PFSK-1 (cell line): ENCODE measurements at regions not wholly inside any gene's neighbourhood (a gene's known extent, or its start where the extent isn't known, plus 50 kb on each side); places are given as distances from the start of the nearest gene placed in this dataset.
A peak's percentile ranks its signal among the peaks of the same experiment; 100 is the strongest.

Experiments used
- FOXP2 ChIP-seq: optimal IDR thresholded peaks from 2 replicates; pipeline ENCODE3; 2011; ENCODE audit warnings: borderline replicate concordance, control low read depth, inconsistent platforms; ENCODE audit not compliant: insufficient read depth; ENCODE audit errors: extremely low read length, extremely low read depth
- POLR2AphosphoS5 ChIP-seq: IDR thresholded peaks from 2 replicates; pipeline ENCODE4 v1.6.1; 2012; ENCODE audit warnings: low read depth, mild to moderate bottlenecking, control low read depth, low read length, moderate library complexity
- REST ChIP-seq, 2 experiments: IDR thresholded peaks; 2 replicates each; pipeline versions ENCODE4 v1.6.1 to v1.8.0; 2011 to 2012; ENCODE audit warnings: low read depth in 2 of 2, low read length in 2 of 2, control low read depth in 1 of 2, inconsistent platforms in 1 of 2, mild to moderate bottlenecking in 1 of 2, moderate library complexity in 1 of 2; ENCODE audit not compliant: insufficient read depth in 1 of 2
- SIN3A ChIP-seq: IDR thresholded peaks from 2 replicates; pipeline ENCODE4 v1.6.1; 2012; ENCODE audit warnings: mild to moderate bottlenecking, low read length, moderate library complexity, borderline replicate concordance; ENCODE audit not compliant: insufficient read depth
- TAF1 ChIP-seq: IDR thresholded peaks from 2 replicates; pipeline ENCODE4 v1.6.1; 2012; ENCODE audit warnings: low read length, control low read depth, borderline replicate concordance; ENCODE audit not compliant: insufficient read depth

DNA sequence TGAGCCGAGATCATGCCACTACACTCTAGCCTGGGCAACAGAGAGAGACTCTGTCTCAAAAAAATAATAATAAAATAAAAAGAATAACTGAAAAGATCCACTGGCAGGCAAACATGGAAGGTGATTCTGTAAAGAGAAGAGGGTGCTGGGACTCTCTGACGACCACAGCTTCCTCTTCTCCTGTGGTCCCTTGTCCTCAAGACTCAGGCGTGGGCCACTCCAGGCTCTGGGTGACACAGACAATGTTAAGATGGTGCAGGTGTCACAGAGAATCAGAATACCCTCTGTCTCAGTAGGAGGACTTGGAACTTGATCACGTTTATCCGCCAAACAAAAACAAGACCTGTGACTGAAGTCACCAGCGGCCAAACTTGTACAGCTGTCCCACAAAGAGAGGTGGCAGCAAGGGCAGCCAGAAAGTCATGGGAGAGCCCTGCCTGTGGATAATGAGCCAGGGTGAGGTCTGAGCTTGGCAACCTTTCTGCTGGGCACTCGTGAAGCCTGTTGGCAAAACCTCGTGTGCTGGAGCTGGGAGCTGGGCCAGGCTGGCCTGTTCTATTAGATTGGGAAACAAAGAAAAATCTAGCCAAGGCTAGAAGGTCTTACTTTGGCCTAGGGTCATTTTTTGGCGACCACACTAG is 76.4 kb upstream of the ITGA6 start:
- TF ChIP-seq SIN3A (no peak), REST (IDR thresholded peaks at IDR 0.05; ENCODE audit: insufficient read depth in 1 of 2, low read depth in 2 of 2, low read length in 2 of 2) (no peak), FOXP2 (no peak), POLR2AphosphoS5 (no peak), TAF1 (no peak)

GRCh38 chr2:172351586-172351985 is 75.8 kb upstream of the ITGA6 start:
- TF ChIP-seq POLR2AphosphoS5: no peak
- TF ChIP-seq SIN3A: no peak

GRCh38 chr2:172354347-172354746 is 73.0 kb upstream of the ITGA6 start:
- TF ChIP-seq TAF1 (no peak), SIN3A (no peak), FOXP2 (no peak), POLR2AphosphoS5 (no peak), REST (IDR thresholded peaks at IDR 0.05; ENCODE audit: insufficient read depth in 1 of 2, low read depth in 2 of 2, low read length in 2 of 2) (no peak)

DNA sequence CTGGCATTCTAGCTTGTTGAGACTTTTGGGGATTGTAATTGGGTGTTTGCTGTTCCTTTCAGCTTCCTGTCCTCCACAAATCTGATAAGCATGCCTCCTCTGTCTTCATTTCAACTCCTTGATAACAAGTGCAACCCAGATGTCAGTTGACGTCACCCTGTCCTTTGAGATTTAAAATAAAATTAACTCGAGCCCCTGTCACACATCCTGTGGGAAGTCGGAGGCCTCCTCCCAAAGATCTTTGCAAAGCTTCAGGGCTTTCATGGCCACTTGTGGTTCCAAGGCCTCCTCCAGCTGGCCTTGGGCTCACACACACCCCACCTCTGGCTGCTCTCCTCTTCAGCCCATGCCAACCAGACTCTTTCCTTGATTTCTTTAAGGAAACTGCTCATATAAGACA is 69.9 kb upstream of the ITGA6 start:
- peak in 1 of 2 experiments; percentile 35; a peak in 1 of 4 replicates for TF ChIP-seq REST (IDR thresholded peaks at IDR 0.05; ENCODE audit: insufficient read depth in 1 of 2, low read depth in 2 of 2, low read length in 2 of 2)
- TF ChIP-seq FOXP2: no peak

- TF ChIP-seq FOXP2: no peak
- no peak for TF ChIP-seq REST (IDR thresholded peaks at IDR 0.05; ENCODE audit: insufficient read depth in 1 of 2, low read depth in 2 of 2, low read length in 2 of 2)
- no peak for TF ChIP-seq TAF1
- TF ChIP-seq SIN3A: no peak
- no peak for TF ChIP-seq POLR2AphosphoS5
Measured at GRCh38 chr2:172358691-172359556, 68.5 kb upstream of the ITGA6 start.
